HL-60 (cell line): ENCODE measurements at regions not wholly inside any gene's neighbourhood (a gene's known extent, or its start where the extent isn't known, plus 50 kb on each side); places are given as distances from the start of the nearest gene placed in this dataset.

Experiments
- GABPA ChIP-seq: IDR thresholded peaks from 2 replicates; pipeline ENCODE4 v1.6.1; 2012; ENCODE audit warnings: low read depth
- TF ChIP-seq, protein P1 (sequence below): IDR thresholded peaks from one replicate; pipeline ENCODE4 v1.5.1; 2011; ENCODE audit warnings: low read length, control low read depth, inconsistent platforms; ENCODE audit not compliant: insufficient read depth
- TF ChIP-seq, protein P2 (sequence below): IDR thresholded peaks from 2 replicates; pipeline ENCODE4 v1.6.1; 2012; ENCODE audit warnings: low read depth; ENCODE audit not compliant: insufficient replicate concordance

DNA sequence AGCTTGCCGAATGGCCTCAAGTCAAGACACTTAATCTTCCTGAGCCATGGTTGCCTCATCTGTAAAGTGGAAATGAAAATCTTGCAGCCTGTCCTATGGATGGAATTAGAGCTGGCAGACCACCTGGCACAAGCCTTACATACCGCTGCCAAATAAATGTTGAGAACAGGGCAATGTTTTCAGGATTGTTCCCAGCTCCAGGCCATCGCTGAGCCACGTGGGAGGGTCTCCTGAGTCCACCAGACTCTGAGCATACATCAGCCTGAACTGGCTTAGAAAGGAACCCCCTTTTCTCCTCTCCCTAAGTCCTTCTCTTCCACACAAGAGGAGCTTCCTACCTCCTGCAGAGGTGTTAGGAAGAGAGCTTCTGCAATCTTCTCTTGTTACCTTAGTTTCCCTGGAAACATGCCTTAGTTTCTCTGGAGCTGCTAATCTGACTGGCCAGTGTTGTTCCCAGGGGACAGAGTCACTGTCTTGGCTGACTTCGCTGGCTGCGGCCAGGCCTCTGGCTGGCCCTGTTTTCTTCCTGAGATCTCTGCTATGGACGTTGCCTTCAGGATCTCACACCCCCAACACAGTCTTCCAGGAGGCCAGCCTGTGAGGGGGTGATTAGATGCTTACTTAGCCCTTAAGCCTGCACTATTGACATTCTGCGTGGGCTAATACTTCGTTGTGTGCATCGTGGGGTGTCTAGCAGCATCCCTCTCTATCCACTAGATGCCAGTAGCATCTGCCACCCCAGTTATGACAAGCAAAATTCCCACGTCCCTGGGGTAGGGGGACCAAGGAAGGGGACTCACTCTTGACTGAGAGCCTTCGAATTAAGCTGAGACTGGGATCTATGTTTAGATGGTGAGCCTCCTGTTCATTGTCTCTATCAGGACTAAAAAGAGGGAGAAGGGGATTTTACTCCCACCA lies 62.2 kb downstream of the BOD1 start:
- TF ChIP-seq, protein P1, sequence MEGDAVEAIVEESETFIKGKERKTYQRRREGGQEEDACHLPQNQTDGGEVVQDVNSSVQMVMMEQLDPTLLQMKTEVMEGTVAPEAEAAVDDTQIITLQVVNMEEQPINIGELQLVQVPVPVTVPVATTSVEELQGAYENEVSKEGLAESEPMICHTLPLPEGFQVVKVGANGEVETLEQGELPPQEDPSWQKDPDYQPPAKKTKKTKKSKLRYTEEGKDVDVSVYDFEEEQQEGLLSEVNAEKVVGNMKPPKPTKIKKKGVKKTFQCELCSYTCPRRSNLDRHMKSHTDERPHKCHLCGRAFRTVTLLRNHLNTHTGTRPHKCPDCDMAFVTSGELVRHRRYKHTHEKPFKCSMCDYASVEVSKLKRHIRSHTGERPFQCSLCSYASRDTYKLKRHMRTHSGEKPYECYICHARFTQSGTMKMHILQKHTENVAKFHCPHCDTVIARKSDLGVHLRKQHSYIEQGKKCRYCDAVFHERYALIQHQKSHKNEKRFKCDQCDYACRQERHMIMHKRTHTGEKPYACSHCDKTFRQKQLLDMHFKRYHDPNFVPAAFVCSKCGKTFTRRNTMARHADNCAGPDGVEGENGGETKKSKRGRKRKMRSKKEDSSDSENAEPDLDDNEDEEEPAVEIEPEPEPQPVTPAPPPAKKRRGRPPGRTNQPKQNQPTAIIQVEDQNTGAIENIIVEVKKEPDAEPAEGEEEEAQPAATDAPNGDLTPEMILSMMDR, result no peak
- TF ChIP-seq, protein P2, sequence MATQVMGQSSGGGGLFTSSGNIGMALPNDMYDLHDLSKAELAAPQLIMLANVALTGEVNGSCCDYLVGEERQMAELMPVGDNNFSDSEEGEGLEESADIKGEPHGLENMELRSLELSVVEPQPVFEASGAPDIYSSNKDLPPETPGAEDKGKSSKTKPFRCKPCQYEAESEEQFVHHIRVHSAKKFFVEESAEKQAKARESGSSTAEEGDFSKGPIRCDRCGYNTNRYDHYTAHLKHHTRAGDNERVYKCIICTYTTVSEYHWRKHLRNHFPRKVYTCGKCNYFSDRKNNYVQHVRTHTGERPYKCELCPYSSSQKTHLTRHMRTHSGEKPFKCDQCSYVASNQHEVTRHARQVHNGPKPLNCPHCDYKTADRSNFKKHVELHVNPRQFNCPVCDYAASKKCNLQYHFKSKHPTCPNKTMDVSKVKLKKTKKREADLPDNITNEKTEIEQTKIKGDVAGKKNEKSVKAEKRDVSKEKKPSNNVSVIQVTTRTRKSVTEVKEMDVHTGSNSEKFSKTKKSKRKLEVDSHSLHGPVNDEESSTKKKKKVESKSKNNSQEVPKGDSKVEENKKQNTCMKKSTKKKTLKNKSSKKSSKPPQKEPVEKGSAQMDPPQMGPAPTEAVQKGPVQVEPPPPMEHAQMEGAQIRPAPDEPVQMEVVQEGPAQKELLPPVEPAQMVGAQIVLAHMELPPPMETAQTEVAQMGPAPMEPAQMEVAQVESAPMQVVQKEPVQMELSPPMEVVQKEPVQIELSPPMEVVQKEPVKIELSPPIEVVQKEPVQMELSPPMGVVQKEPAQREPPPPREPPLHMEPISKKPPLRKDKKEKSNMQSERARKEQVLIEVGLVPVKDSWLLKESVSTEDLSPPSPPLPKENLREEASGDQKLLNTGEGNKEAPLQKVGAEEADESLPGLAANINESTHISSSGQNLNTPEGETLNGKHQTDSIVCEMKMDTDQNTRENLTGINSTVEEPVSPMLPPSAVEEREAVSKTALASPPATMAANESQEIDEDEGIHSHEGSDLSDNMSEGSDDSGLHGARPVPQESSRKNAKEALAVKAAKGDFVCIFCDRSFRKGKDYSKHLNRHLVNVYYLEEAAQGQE, result no peak
- TF ChIP-seq GABPA, result no peak
